Activated naive CD4-positive, alpha-beta T cell treated with anti-CD3 and anti-CD28 coated beads, Interleukin-2, amount 10 ng/mL, durations not matched to agents 7 days and 5 days (primary cell): ENCODE measurements at regions not wholly inside any gene's neighbourhood (a gene's known extent, or its start where the extent isn't known, plus 50 kb on each side); places are given as distances from the start of the nearest gene placed in this dataset.
"Not testable (repeated sequence)": the region's sequence is repeated elsewhere in the genome, so short reads cannot be mapped to it uniquely, and the experiment has no call there.

Experiments
- CTCF ChIA-PET: fragments of 350-600 bp; sonication (Branson Sonifier 250); formaldehyde crosslinking; loops from one replicate; lab custom pipeline; 2021; ENCODE audit warnings: antibody characterized with exemption; lab: Charles Lee
- DNase-seq: peaks from one replicate; pipeline ENCODE4 v3.0.0-alpha.2; 2020
- H3K27ac Mint-ChIP-seq: one replicate; pipeline ENCODE4 v1.8.0; 2021; ENCODE audit warnings: mild to moderate bottlenecking, moderate library complexity, mixed read lengths
- H3K27me3 Mint-ChIP-seq: one replicate; pipeline ENCODE4 v1.8.0; 2021; ENCODE audit warnings: mild to moderate bottlenecking, mixed read lengths
- H3K36me3 Mint-ChIP-seq: one replicate; pipeline ENCODE4 v1.8.0; 2021; ENCODE audit warnings: mixed read lengths
- H3K4me1 Mint-ChIP-seq: one replicate; pipeline ENCODE4 v1.8.0; 2021; ENCODE audit warnings: mixed read lengths
- H3K4me3 Mint-ChIP-seq: one replicate; pipeline ENCODE4 v1.8.0; 2021; ENCODE audit warnings: mild to moderate bottlenecking, moderate library complexity, mixed read lengths
- H3K9me3 Mint-ChIP-seq: one replicate; pipeline ENCODE4 v1.8.0; 2021; ENCODE audit warnings: mixed read lengths

- H3K27me3 Mint-ChIP-seq: no peaks in the 10 kb centered on the region
- H3K4me3 Mint-ChIP-seq: no peak overlapping the region
- H3K36me3 Mint-ChIP-seq: peaks cover 22% of the 10 kb centered on the region
- no peak for DNase-seq
- peaks cover 22% of the 10 kb centered on the region for H3K9me3 Mint-ChIP-seq
- no peak overlapping the region for H3K27ac Mint-ChIP-seq
- CTCF ChIA-PET: no interaction called here
- peaks cover 52% of the 10 kb centered on the region for H3K4me1 Mint-ChIP-seq
Observed at GRCh38 chr14:104396682-104397470, 182.7 kb upstream of the C14orf180 start.

- peaks cover 43% of the 10 kb centered on the region for H3K4me1 Mint-ChIP-seq
- H3K36me3 Mint-ChIP-seq: peaks cover 22% of the 10 kb centered on the region
- no peak overlapping the region for H3K27ac Mint-ChIP-seq
- peaks cover 3% of the 10 kb centered on the region for H3K27me3 Mint-ChIP-seq
- CTCF ChIA-PET: no interaction called here
- H3K9me3 Mint-ChIP-seq: peaks cover 22% of the 10 kb centered on the region
- no peak overlapping the region for H3K4me3 Mint-ChIP-seq
- no peak for DNase-seq
Observed at GRCh38 chr14:104397956-104398355, 181.6 kb upstream of the C14orf180 start.

GRCh38 chr14:104398656-104399055 is 180.9 kb upstream of the C14orf180 start:
- Mint-ChIP-seq H3K4me3 (no peak overlapping the region), H3K27ac (peak overlapping the region; percentile 58), H3K9me3 (peaks cover 22% of the 10 kb centered on the region), H3K4me1 (peaks cover 38% of the 10 kb centered on the region), H3K27me3 (peaks cover 5% of the 10 kb centered on the region), H3K36me3 (peaks cover 22% of the 10 kb centered on the region)
- no peak for DNase-seq
- CTCF ChIA-PET: no interaction called here

- Mint-ChIP-seq H3K4me1 (peaks cover 29% of the 10 kb centered on the region), H3K27ac (no peak overlapping the region), H3K9me3 (peaks cover 22% of the 10 kb centered on the region), H3K27me3 (peaks cover 9% of the 10 kb centered on the region), H3K36me3 (peaks cover 19% of the 10 kb centered on the region), H3K4me3 (no peak overlapping the region)
- CTCF ChIA-PET: no interaction called here
- DNase-seq: no peak
Observed at GRCh38 chr14:104399432-104400155, 180.0 kb upstream of the C14orf180 start.

GRCh38 chr14:104400355-104400754 is 179.2 kb upstream of the C14orf180 start:
- Mint-ChIP-seq H3K9me3 (peaks cover 22% of the 10 kb centered on the region), H3K36me3 (peaks cover 19% of the 10 kb centered on the region), H3K27ac (no peak overlapping the region), H3K4me1 (peaks cover 21% of the 10 kb centered on the region), H3K27me3 (peaks cover 16% of the 10 kb centered on the region), H3K4me3 (no peak overlapping the region)
- CTCF ChIA-PET: no interaction called here
- no peak for DNase-seq

GRCh38 chr14:104401785-104402184 is 177.8 kb upstream of the C14orf180 start:
- Mint-ChIP-seq H3K9me3 (peaks cover 19% of the 10 kb centered on the region), H3K36me3 (peaks cover 12% of the 10 kb centered on the region), H3K4me1 (peaks cover 11% of the 10 kb centered on the region), H3K27me3 (peaks cover 25% of the 10 kb centered on the region), H3K4me3 (no peak overlapping the region), H3K27ac (no peak overlapping the region)
- DNase-seq: no peak
- CTCF ChIA-PET: no interaction called here

- Mint-ChIP-seq H3K27me3 (peaks cover 25% of the 10 kb centered on the region), H3K9me3 (peaks cover 14% of the 10 kb centered on the region), H3K4me1 (peaks cover 11% of the 10 kb centered on the region)
- CTCF ChIA-PET, DNase-seq, H3K36me3 Mint-ChIP-seq, H3K27ac Mint-ChIP-seq, H3K4me3 Mint-ChIP-seq: not testable (repeated sequence)
Observed at GRCh38 chr14:104402303-104402702, 177.3 kb upstream of the C14orf180 start.

GRCh38 chr14:104403421-104404220 is 175.9 kb upstream of the C14orf180 start:
- peaks cover 11% of the 10 kb centered on the region for H3K4me1 Mint-ChIP-seq
- H3K9me3 Mint-ChIP-seq: peaks cover 12% of the 10 kb centered on the region
- no peak overlapping the region for H3K27ac Mint-ChIP-seq
- no peak overlapping the region for H3K4me3 Mint-ChIP-seq
- H3K36me3 Mint-ChIP-seq: peaks cover 3% of the 10 kb centered on the region
- no peak for DNase-seq
- CTCF ChIA-PET: no interaction called here
- H3K27me3 Mint-ChIP-seq: peaks cover 25% of the 10 kb centered on the region

GRCh38 chr14:104404922-104405321 is 174.6 kb upstream of the C14orf180 start:
- peaks cover 1% of the 10 kb centered on the region for H3K36me3 Mint-ChIP-seq
- H3K4me1 Mint-ChIP-seq: peaks cover 2% of the 10 kb centered on the region
- no peak overlapping the region for H3K27ac Mint-ChIP-seq
- H3K27me3 Mint-ChIP-seq: peaks cover 25% of the 10 kb centered on the region
- no peak for DNase-seq
- H3K4me3 Mint-ChIP-seq: no peak overlapping the region
- CTCF ChIA-PET: no interaction called here
- H3K9me3 Mint-ChIP-seq: peaks cover 14% of the 10 kb centered on the region

GRCh38 chr14:104405360-104406226 is 174.0 kb upstream of the C14orf180 start:
- H3K36me3 Mint-ChIP-seq: peaks cover 1% of the 10 kb centered on the region
- no peak for DNase-seq
- no peak overlapping the region for H3K27ac Mint-ChIP-seq
- no peak overlapping the region for H3K4me3 Mint-ChIP-seq
- H3K9me3 Mint-ChIP-seq: peaks cover 14% of the 10 kb centered on the region
- H3K27me3 Mint-ChIP-seq: peaks cover 25% of the 10 kb centered on the region
- CTCF ChIA-PET: no interaction called here
- no peaks in the 10 kb centered on the region for H3K4me1 Mint-ChIP-seq

- no peak overlapping the region for H3K4me3 Mint-ChIP-seq
- DNase-seq: no peak
- peaks cover 25% of the 10 kb centered on the region for H3K27me3 Mint-ChIP-seq
- H3K36me3 Mint-ChIP-seq: peaks cover 1% of the 10 kb centered on the region
- H3K27ac Mint-ChIP-seq: no peak overlapping the region
- CTCF ChIA-PET: no interaction called here
- H3K4me1 Mint-ChIP-seq: no peaks in the 10 kb centered on the region
- peaks cover 14% of the 10 kb centered on the region for H3K9me3 Mint-ChIP-seq
Observed at GRCh38 chr14:104406831-104407230, 172.7 kb upstream of the C14orf180 start.

- Mint-ChIP-seq H3K4me1 (no peaks in the 10 kb centered on the region), H3K27ac (no peak overlapping the region), H3K4me3 (no peak overlapping the region), H3K36me3 (no peaks in the 10 kb centered on the region), H3K27me3 (peaks cover 24% of the 10 kb centered on the region), H3K9me3 (no peaks in the 10 kb centered on the region)
- DNase-seq: no peak
- CTCF ChIA-PET: no interaction called here
Observed at GRCh38 chr14:104416383-104416782, 163.2 kb upstream of the C14orf180 start.

- no peak for DNase-seq
- CTCF ChIA-PET: no interaction called here
- no peaks in the 10 kb centered on the region for H3K36me3 Mint-ChIP-seq
- no peaks in the 10 kb centered on the region for H3K9me3 Mint-ChIP-seq
- no peak overlapping the region for H3K4me3 Mint-ChIP-seq
- H3K4me1 Mint-ChIP-seq: no peaks in the 10 kb centered on the region
- H3K27ac Mint-ChIP-seq: no peak overlapping the region
- peaks cover 14% of the 10 kb centered on the region for H3K27me3 Mint-ChIP-seq
Observed at GRCh38 chr14:104419865-104420505, 159.6 kb upstream of the C14orf180 start.
